DMS53 (cell line): ENCODE measurements at regions not wholly inside any gene's neighbourhood (a gene's known extent, or its start where the extent isn't known, plus 50 kb on each side); places are given as distances from the start of the nearest gene placed in this dataset.

Experiments used
- DNase-seq: peaks from one replicate; lab custom pipeline; 2025; lab: John Stamatoyannopoulos, UW

GRCh38 chrX:6778544-6779503, 243.9 kb upstream of the VCX3A start:
- no peak for DNase-seq

GRCh38 chrX:6777238-6778002, 242.5 kb upstream of the VCX3A start:
- DNase-seq: no peak

- DNase-seq: no peak
Observed at GRCh38 chrX:6770936-6771335, 236.0 kb upstream of the VCX3A start.

GRCh38 chrX:6768881-6769280, 234.0 kb upstream of the VCX3A start:
- DNase-seq: peak; percentile 36

GRCh38 chrX:6761251-6761650, 226.3 kb upstream of the VCX3A start:
- no peak for DNase-seq

- DNase-seq: no peak
Observed at GRCh38 chrX:6759655-6760375, 224.9 kb upstream of the VCX3A start.

GRCh38 chrX:6758234-6758633, 223.3 kb upstream of the VCX3A start:
- DNase-seq: no peak

GRCh38 chrX:6757631-6758030, 222.7 kb upstream of the VCX3A start:
- no peak for DNase-seq

- no peak for DNase-seq
Observed at GRCh38 chrX:6748595-6748994, 213.7 kb upstream of the VCX3A start.

GRCh38 chrX:6738518-6739470, 203.9 kb upstream of the VCX3A start:
- no peak for DNase-seq

- DNase-seq: no peak
Observed at GRCh38 chrX:6734844-6735634, 200.1 kb upstream of the VCX3A start.

- no peak for DNase-seq
Observed at GRCh38 chrX:6732101-6732500, 197.2 kb upstream of the VCX3A start.

- no peak for DNase-seq
Observed at GRCh38 chrX:6729626-6730025, 194.7 kb upstream of the VCX3A start.

- no peak for DNase-seq
Observed at GRCh38 chrX:6718766-6719165, 183.8 kb upstream of the VCX3A start.

- no peak for DNase-seq
Observed at GRCh38 chrX:6708676-6709380, 173.9 kb upstream of the VCX3A start.

GRCh38 chrX:6708041-6708440, 173.1 kb upstream of the VCX3A start:
- DNase-seq: no peak

- no peak for DNase-seq
Observed at GRCh38 chrX:6707497-6707896, 172.6 kb upstream of the VCX3A start.

GRCh38 chrX:6701085-6701484, 166.2 kb upstream of the VCX3A start:
- no peak for DNase-seq

- DNase-seq: no peak
Observed at GRCh38 chrX:6695717-6696116, 160.8 kb upstream of the VCX3A start.

- no peak for DNase-seq
Observed at GRCh38 chrX:6694977-6695376, 160.1 kb upstream of the VCX3A start.
